ENCODE measurements at regions not wholly inside any gene's neighbourhood (a gene's known extent, or its start where the extent isn't known, plus 50 kb on each side); places are given as distances from the start of the nearest gene placed in this dataset.
"Not testable (repeated sequence)": the region's sequence is repeated elsewhere in the genome, so short reads cannot be mapped to it uniquely, and the experiment has no call there.

DNA sequence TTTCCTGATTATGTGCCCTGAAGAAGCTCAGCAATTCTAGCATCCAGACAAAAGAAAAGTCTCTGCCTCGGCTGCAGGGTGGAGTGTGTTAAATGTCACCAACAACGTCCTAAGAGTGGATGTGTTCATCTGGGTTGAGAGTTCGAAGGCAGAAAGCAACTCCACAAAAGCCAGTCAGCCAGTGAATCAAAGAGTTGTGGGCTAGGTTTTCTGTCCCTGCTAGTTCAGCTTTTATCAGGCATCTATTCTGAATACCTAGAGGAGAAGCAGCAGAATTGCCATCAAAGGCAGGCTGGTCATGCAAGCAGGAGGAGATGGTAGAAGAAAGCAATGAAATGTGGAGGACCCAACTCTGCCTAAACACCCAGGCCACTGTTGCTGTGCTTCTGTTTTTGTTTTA lies 205.2 kb downstream of the KLF6 start:
- DNase-seq (ENCODE audit: low read depth in 1 of 2, low spot score in 1 of 2) = no peak

DNA sequence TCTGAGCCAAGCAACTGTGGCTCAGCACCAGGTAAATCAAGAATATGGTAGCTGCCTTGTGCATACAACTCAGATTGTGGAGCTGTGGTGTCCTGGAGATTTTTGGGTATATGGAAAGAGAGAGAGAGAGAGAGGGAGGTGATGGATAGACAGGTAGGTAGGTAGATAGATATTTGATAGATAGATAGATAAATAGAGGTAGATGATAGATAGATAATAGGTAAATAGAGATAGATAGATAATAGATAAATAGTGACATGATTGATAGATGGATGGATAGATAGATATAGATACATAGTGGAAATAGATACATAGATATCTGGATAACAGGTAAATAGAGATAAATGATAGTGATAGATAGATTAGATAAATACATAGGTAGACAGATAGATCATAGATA lies 206.3 kb downstream of the KLF6 start:
- DNase-seq (ENCODE audit: low read depth in 1 of 2, low spot score in 1 of 2) = no peak

DNA sequence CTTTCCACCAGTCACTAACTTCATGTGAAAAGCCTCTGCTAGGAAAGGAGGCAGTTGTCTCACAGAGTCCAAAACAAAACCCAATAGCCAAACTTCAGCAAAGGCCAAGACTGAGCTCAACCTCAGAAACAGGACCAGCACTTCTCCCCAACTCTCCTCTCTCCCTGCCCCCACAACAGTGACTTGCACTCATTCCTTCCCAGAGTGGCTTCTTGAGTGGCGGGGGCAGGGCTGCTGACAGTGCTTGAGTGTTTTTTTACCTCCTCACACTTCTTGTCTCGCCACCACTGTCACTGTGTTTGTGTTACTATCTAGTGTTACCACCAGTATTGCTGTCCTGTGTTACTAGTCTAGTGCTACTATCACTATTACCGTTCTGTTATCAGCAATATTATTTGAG lies 206.8 kb downstream of the KLF6 start:
- no peak for DNase-seq (ENCODE audit: low read depth in 1 of 2, low spot score in 1 of 2)

DNA sequence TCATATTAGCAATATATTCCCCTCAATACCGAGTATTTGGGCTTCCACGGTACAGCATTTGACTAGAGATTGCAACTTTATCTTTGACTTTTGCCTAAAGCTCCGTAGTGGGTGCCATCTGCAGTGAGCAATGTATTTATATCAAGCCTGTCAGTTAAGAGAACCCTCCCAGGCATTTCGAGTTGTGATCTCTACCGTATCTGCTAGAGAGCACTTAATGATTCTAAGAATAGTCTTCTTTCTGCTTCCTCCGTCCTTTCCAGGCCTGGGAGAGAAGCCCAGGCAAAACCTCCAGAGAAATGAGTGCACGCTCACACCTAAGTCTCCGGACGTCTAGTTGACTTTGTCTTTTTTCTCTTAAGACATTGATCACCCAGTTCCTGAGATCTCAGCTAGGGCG lies 210.6 kb downstream of the KLF6 start:
- no peak for DNase-seq (ENCODE audit: low read depth in 1 of 2, low spot score in 1 of 2)

DNA sequence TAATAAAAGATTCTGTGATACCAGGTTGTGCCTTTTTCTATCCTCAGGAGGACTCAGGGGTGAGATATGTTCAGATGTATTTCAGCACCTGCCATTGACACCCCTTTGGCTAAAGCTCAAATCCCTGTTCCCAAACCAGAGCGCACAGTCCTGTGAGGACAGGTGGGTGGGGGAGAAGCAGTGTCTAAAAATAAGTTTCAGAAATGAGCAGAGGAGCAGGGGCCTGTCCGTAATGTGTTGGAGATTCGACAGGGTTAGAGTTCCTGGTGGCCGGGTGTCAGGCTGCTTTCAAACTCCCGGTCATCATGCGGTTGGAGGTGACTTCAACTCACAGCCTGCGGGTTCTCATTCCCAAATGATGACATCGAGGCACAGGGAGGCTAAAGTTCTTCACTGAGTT lies 211.5 kb downstream of the KLF6 start:
- no peak for DNase-seq (ENCODE audit: low read depth in 1 of 2, low spot score in 1 of 2)

DNA sequence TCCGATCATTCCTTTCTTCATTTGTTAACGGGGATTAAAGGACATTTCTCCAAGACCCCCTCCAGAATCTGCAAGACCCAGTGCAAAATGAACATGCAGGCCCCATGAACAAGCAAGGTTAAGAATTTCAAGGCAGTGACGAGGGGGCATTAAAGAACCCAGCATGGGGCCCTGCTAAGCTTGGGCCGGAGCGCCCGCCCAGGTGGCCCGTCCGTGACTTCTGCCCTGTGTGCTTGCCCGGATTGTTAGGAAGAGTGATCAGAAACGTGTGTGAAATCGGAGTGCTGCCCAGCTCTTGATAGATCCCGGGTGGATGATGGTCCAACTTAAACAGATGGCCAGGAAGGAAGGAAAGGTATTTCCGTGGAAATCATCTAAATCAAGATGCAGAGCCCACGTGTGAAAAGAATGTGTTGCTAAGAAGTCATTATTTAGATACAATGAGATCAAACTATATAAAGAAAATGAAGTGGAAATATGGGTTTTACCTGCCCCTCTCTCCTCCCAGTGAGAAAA lies 213.6 kb downstream of the KLF6 start:
- no peak for DNase-seq (ENCODE audit: low read depth in 1 of 2, low spot score in 1 of 2)

DNA sequence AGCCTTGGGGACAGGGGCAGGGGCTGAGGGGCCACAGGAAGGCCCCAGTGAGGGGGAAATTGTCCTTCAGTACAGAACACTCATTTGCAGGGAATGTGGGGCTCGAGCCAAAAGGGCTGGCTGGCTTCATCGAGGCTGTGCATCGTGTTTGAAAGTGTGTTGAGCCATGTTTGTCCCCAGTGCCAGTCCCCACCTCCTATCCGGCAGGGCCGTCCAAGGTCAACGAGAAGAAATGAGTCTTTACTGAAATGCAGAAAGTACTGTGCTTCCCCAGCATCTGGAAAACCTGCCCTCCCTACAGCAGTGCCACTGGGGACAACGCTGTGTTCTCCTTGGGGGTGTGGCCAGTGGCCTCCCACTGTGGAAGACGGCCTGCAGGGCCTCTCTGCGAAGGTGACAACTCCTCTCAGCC lies 214.1 kb downstream of the KLF6 start:
- DNase-seq (ENCODE audit: low read depth in 1 of 2, low spot score in 1 of 2) = no peak

DNA sequence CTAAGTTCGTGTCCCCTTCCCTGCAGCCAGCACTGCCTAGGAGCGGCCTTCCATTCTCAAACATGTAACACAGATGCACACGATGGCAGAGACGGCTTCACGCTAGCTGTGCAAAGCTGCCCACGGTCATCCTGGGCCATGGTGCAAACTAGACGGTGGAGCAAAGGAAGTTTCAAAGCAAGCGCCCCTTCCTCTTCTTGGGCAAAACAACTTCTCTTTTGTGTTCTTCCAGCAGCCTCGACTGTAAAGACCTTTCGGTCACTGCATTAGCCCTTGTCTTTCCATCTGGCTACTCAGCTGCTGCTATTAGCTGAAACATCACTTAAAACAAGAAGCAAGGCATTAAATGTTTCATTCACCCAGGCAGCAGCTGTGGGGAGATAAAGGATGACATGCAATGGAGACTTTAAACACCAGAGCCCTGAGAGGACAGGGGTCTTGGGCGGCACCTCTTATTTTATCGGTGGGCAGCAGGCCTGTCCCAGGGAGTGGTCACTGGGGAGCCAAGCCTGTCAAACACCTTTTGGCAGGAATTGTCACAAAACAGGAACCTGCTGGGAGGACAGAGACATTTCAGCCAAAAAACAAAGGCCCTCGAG lies 214.8 kb downstream of the KLF6 start:
- DNase-seq (ENCODE audit: low read depth in 1 of 2, low spot score in 1 of 2) = no peak

DNA sequence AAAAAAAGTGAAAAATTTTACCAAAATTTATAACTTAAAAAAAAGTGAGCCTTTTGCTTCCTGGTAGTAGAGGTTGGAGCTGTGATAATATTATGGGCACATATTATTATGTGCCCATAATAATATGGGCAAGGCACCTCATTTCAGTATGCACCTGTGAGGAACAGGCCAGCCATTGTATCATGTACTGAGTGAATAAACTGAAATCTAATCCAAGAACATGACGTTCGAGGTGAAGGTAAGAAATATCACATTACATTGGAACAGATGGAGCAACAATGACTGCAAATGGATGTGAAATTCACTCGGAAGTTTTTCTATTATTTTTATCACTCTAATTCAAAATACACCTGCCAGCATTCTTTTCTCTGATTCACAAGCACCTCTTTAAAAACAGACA lies 216.0 kb downstream of the KLF6 start:
- no peak for DNase-seq (ENCODE audit: low read depth in 1 of 2, low spot score in 1 of 2)

DNA sequence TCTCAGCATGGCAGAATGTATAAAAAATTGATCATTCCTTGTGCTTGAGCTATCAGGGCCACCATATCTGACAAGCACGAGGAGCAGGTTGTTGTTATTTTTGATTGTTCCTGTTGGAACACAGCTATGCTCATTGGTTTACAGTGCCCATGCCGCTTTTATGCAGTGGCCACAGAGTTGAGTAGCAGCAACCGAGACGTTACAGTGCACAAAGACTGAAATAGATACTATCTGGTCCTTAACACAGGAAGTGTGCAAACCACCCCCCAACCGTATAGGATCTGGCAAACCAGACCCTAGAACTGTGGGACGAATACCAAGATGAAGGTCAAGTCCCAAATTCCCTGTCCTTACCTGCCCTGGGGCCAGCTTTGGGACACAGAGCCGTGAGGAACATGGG lies 216.6 kb downstream of the KLF6 start:
- DNase-seq (ENCODE audit: low read depth in 1 of 2, low spot score in 1 of 2) = no peak

DNA sequence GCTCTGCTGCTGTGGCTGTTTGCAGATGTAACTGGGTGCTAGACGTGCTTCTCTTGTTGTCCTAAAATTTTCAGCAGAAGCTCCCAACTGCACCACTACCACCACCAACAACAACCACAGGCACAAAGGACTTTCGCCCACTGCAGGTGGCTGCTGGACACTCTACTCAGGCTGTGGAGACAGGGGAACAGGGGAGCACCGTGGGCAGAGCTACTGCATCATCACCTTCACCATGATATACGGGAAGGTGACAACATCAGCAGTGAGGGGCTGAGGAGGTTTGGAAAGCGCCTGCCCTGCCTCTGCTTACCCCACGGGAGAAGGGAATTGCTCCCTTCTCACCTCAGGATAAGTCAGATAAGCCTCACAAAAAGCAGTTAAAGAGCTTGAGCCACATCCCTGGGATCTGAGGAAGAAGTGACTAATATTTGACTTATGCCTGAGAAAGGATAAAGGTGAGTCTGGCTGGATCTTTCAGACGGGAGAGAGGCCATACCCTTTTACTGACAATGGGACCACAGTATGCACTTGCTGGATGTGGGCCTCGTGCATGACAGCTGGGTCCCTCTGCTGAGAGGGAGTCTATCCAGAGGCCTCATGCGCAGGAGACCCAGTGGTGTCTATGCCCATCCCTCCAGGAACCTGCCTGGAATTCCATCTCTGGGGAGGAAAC lies 217.6 kb downstream of the KLF6 start:
- DNase-seq (ENCODE audit: low read depth in 1 of 2, low spot score in 1 of 2) = no peak

DNA sequence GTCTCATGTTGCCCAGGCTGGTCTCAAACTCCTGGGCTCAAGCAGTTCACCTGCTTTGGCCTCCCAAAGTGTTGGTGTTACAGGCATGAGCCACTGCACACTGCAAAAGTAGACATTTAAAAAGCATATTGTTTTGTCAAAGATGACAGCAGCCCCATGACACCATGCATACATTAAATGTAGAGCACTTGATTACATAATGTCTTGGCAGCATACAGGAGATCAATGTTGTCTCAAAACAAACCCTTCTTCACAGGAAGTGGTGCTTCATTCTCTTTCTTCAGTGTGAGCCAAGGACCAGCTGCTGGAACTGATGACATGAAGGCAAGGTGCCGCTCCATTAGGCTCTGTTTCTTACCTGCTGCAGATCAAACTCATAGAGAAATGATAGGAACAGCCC lies 218.4 kb downstream of the KLF6 start:
- no peak for DNase-seq (ENCODE audit: low read depth in 1 of 2, low spot score in 1 of 2)

DNA sequence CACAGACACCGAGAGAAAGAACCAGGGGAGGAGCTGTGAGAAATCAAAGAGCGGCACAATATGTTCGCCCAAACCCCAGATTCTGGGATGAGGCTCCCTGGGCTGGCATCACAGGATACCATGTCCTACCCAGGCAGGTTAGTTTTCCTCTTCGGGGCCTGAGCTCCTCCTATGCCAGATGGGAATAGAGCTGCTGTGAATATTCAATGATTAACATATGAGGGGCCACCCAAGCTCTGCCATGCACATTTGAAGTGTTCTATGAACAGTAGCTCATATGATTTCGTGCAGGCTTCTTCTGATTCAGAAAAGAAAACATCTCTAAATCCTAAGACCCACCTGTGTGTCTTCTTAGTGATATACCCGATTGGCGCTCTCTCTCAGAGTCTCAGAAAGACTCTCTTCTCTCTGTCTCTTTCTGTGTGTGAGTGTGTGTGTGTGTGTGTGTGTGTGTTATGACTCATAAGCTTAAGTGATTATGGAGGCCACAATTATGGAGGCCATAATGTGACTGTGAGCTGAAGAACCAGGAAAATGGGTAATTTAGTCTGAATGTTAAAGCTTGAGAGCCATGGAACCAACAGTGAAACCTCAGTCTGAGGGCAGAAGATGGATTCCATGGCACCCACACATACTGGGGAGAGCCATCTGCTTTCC lies 220.5 kb downstream of the KLF6 start:
- no peak for DNase-seq (ENCODE audit: low read depth in 1 of 2, low spot score in 1 of 2)

DNA sequence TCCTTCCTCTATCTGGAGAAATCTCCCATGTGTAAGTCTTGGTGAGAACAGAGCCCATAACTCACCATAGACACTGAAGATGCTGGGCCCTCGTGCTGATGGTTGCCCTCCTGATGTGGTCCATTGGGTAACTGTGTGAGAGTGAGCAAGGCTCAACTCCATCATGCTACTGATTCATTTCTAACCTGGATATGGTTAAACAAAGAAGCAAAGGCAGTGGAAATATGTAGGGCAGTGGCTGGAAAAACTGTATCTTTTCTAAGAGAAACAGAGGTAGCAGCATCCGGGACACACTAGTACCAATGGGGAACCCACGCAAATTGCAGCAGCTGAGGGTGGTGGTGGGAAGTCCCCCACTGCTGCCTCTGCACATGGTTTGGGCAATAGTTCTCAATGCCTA lies 221.7 kb downstream of the KLF6 start:
- DNase-seq (ENCODE audit: low read depth in 1 of 2, low spot score in 1 of 2) = no peak

DNA sequence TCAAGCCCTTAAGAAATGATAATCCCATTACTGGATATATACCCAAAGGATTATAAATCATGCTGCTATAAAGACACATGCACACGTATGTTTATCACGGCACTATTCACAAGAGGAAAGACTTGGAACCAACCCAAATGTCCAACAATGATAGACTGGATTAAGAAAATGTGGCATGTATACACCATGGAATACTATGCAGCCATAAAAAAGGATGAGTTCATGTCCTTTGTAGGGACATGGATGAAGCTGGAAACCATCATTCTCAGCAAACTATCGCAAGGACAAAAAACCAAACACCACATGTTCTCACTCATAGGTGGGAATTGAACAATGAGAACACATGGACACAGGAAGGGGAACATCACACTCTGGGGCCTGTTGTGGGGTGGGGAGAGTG lies 224.4 kb downstream of the KLF6 start:
- DNase-seq (ENCODE audit: low read depth in 1 of 2, low spot score in 1 of 2) = not testable (repeated sequence)

DNA sequence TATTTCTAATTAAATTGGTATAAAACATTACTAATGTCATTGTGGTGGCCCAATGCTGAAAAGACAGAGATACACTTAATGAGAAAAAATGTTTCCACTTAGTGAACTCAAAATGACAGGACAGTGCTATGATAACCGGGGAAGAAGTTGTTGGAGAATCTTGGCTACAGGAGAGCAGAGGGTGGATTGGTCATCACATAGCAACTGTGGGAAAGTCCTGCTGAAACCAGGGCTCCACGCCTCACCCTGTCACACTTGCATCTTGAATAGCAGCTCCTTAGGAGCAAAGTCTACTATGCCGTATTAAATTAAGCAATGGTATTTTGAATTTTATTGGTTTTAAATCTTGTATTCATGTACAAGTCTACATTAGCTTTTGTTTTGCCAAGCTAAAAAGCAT lies 225.5 kb downstream of the KLF6 start:
- DNase-seq (ENCODE audit: low read depth in 1 of 2, low spot score in 1 of 2) = no peak

DNA sequence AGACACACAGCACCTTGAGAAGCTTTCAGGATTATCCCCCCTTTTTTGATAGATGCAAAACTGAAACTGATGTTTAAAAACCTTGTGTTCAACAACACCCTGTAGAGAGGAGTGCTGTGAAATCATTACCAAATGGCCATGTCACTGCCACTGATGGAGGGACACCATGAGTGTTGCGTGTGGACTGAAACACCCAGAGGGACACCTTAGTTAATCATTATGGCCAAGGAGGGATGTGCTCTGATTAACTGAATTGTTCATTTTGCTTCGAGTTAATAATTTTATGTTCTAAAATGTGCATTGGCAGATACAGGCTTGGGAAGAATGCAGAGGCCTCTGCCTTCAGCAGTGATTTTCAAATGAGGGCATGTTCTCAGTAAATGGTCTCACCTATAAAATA lies 226.0 kb downstream of the KLF6 start:
- DNase-seq (ENCODE audit: low read depth in 1 of 2, low spot score in 1 of 2) = no peak

DNA sequence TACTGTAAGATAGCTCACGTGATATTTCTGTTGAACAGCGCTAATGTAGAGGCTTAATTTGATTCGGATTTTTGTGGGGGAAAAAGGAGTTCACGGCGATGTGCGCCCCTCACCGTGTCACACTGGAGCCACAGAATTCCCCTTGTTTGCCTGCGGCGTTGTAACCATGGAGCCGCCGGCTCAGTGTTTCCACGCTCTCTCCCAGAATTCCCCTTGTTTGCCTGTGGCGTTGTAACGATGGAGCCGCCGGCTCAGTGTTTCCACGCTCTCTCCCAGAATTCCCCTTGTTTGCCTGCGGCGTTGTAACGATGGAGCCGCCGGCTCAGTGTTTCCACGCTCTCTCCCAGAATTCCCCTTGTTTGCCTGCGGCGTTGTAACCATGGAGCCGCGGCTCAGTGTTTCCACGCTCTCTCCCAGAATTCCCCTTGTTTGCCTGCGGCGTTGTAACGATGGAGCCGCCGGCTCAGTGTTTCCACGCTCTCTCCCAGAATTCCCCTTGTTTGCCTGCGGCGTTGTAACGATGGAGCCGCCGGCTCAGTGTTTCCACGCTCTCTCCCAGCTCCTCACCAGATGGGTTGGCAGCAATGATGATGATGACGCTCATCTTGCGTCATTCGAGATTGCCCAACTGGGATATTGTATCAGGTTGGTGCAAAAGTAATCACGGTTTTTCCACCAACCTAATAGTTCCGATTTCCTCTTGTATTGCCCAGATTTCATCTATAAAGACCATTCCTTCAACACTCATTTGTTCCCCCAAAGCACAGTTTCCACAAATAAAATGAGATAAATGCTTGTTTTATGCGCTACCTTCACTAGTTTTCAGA lies 228.6 kb downstream of the KLF6 start:
- DNase-seq (ENCODE audit: low read depth in 1 of 2, low spot score in 1 of 2) = not testable (repeated sequence)

DNA sequence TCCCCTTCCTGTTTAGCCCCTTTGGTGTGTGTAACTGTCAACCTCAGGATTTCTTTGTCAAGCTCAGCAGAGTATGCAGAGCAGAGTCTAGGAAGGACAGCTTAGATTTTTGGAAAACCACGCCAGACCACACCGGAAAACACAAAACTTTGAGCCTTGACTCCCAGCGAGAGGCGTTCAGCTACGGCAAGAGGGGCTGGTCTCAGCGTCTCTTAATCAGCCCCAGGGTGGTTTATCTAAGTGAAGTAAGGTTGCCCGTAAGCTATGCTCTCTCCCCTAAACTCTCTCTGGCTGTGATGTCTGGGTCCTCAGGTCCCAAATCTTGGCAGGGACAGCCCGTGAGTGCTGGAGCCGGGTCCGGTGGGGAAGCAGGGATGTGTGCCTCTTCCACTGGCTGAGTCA lies 230.9 kb downstream of the KLF6 start:
- no peak for DNase-seq (ENCODE audit: low read depth in 1 of 2, low spot score in 1 of 2)

DNA sequence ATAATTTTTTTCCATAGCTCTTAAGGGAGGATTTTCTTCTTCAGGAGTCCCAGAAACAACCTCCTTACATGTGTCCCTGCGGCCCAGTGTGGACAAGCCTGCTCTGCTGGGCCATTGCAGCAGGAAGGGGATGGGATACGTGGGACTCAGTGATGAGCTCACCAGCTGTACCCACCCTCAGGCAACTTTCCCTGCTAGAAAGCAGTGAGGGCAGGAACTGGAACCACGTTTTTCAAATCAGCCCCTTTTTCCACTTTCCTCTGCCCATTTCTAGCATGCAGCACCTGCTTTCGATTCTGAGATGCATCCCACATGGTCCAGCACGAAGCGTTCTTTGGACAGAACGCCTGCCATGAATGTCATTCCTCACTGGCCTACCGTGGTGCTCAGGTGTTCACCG lies 232.7 kb downstream of the KLF6 start:
- DNase-seq (ENCODE audit: low read depth in 1 of 2, low spot score in 1 of 2) = no peak

DNA sequence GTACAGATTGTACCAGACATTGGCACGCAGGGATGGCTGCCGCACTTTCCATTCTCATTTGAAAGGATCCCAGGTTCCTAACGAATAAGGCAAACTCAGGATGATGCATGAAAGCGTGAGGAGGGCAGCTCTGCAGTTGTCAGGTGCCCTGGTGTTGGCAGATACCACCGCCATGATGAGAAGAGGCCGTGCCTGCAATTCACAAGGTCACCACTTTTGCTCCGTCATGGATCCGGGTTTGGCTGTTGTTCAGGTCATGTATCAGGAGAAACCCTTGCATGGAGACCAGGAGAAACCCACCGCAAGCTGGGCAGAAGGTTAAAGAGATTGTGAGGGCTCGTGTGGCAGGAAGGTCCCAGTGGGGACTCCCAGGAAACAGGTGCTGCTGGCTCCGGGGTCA lies 233.2 kb downstream of the KLF6 start:
- DNase-seq (ENCODE audit: low read depth in 1 of 2, low spot score in 1 of 2) = no peak

DNA sequence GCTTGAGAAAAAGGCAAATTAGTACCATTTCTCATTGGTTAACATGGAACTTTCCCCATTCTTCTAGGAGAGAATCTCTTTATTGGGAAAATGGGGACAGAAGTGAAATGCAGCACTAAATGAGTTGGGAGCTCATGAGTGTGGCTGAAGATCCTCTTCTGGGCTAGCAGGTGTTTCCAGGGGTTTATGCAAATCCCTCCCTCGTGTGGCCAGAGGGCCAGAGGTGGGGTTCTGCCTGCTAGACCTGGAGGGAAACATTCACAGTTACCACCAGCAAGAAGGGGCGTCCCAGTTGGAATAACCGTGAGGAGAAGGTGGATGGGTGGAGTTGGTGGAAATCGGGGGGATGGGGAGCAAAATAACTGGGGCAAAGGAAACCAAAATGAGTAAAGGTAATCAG lies 235.9 kb downstream of the KLF6 start:
- no peak for DNase-seq (ENCODE audit: low read depth in 1 of 2, low spot score in 1 of 2)

Data from stimulated activated CD4-positive, alpha-beta T cell treated with anti-CD3 and anti-CD28 coated beads, Interleukin-15, amount 100 ng/mL, for 1 hour (primary cell).